HCT116 (cell line): ENCODE measurements at regions not wholly inside any gene's neighbourhood (a gene's known extent, or its start where the extent isn't known, plus 50 kb on each side); places are given as distances from the start of the nearest gene placed in this dataset.

Source experiments
- EZH2phosphoT487 ChIP-seq: fragments of 200-600 bp; IDR thresholded peaks from 2 replicates; pipeline ENCODE4 v1.6.1; 2018; ENCODE audit warnings: antibody characterized with exemption, borderline replicate concordance
- FOSL1 ChIP-seq: IDR thresholded peaks from 2 replicates; pipeline ENCODE4 v1.6.1; 2012; ENCODE audit warnings: low read depth
- POLR2A ChIP-seq: IDR thresholded peaks from 2 replicates; pipeline ENCODE4 v1.7.0; 2011; ENCODE audit warnings: borderline replicate concordance; ENCODE audit not compliant: insufficient read depth, insufficient read length; ENCODE audit errors: extremely low read depth
- POLR2AphosphoS5 ChIP-seq: IDR thresholded peaks from 2 replicates; pipeline ENCODE4 v1.6.1; 2011; ENCODE audit warnings: mild to moderate bottlenecking, low read depth, low read length, moderate library complexity
- RAD21 ChIP-seq: IDR thresholded peaks from 2 replicates; pipeline ENCODE4 v1.6.1; 2012; ENCODE audit warnings: low read depth, mild to moderate bottlenecking
- TF ChIP-seq, protein P1 (sequence below), 3 experiments: fragments of 200-600 bp in 1 of 3; sonication (generic) in 1 of 3; IDR thresholded peaks in 2 of 3; conservative IDR thresholded peaks in 1 of 3; 2 replicates each; pipeline ENCODE4 v1.5.1; 2012 to 2017; ENCODE audit warnings: low read depth in 2 of 3, low read length in 2 of 3, antibody characterized with exemption in 1 of 3, borderline replicate concordance in 1 of 3, control low read depth in 1 of 3, mild to moderate bottlenecking in 1 of 3, mixed read lengths in 1 of 3, mixed run types in 1 of 3, moderate library complexity in 1 of 3; ENCODE audit not compliant: insufficient read depth in 1 of 3
- TF ChIP-seq, protein P2 (sequence below): IDR thresholded peaks from 2 replicates; pipeline ENCODE4 v1.6.1; 2012; ENCODE audit warnings: low read depth

DNA sequence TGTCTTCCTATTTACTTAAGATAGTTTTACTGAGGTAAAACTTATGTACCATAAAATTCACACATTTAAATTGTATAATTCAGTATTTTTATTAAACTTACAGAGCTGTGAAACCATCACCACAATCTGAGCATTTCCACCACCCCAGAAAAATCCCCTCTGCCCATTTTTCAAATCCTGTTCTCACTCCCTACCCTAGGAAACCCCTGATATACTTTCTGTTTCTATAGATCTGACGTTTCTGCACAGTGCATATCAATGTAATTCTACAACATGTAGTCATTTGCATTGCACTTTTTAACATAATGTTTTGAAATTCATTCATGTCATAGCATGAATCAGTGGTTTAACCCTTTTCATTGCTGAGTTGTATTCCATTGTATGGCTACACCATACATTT lies 96.7 kb upstream of the OPRM1 start:
- TF ChIP-seq POLR2AphosphoS5 (no peak), POLR2A (no peak), EZH2phosphoT487 (no peak), FOSL1 (no peak), RAD21 (no peak)
- TF ChIP-seq, protein P1, sequence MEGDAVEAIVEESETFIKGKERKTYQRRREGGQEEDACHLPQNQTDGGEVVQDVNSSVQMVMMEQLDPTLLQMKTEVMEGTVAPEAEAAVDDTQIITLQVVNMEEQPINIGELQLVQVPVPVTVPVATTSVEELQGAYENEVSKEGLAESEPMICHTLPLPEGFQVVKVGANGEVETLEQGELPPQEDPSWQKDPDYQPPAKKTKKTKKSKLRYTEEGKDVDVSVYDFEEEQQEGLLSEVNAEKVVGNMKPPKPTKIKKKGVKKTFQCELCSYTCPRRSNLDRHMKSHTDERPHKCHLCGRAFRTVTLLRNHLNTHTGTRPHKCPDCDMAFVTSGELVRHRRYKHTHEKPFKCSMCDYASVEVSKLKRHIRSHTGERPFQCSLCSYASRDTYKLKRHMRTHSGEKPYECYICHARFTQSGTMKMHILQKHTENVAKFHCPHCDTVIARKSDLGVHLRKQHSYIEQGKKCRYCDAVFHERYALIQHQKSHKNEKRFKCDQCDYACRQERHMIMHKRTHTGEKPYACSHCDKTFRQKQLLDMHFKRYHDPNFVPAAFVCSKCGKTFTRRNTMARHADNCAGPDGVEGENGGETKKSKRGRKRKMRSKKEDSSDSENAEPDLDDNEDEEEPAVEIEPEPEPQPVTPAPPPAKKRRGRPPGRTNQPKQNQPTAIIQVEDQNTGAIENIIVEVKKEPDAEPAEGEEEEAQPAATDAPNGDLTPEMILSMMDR (IDR thresholded peaks at IDR 0.05 in 2 of 3, conservative IDR thresholded peaks at IDR 0.05 in 1 of 3; ENCODE audit: borderline replicate concordance in 1 of 3, insufficient read depth in 1 of 3, low read depth in 2 of 3, low read length in 2 of 3) = no peak
- TF ChIP-seq, protein P2, sequence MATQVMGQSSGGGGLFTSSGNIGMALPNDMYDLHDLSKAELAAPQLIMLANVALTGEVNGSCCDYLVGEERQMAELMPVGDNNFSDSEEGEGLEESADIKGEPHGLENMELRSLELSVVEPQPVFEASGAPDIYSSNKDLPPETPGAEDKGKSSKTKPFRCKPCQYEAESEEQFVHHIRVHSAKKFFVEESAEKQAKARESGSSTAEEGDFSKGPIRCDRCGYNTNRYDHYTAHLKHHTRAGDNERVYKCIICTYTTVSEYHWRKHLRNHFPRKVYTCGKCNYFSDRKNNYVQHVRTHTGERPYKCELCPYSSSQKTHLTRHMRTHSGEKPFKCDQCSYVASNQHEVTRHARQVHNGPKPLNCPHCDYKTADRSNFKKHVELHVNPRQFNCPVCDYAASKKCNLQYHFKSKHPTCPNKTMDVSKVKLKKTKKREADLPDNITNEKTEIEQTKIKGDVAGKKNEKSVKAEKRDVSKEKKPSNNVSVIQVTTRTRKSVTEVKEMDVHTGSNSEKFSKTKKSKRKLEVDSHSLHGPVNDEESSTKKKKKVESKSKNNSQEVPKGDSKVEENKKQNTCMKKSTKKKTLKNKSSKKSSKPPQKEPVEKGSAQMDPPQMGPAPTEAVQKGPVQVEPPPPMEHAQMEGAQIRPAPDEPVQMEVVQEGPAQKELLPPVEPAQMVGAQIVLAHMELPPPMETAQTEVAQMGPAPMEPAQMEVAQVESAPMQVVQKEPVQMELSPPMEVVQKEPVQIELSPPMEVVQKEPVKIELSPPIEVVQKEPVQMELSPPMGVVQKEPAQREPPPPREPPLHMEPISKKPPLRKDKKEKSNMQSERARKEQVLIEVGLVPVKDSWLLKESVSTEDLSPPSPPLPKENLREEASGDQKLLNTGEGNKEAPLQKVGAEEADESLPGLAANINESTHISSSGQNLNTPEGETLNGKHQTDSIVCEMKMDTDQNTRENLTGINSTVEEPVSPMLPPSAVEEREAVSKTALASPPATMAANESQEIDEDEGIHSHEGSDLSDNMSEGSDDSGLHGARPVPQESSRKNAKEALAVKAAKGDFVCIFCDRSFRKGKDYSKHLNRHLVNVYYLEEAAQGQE = no peak
